ENCODE measurements at regions not wholly inside any gene's neighbourhood (a gene's known extent, or its start where the extent isn't known, plus 50 kb on each side); places are given as distances from the start of the nearest gene placed in this dataset.

DNA sequence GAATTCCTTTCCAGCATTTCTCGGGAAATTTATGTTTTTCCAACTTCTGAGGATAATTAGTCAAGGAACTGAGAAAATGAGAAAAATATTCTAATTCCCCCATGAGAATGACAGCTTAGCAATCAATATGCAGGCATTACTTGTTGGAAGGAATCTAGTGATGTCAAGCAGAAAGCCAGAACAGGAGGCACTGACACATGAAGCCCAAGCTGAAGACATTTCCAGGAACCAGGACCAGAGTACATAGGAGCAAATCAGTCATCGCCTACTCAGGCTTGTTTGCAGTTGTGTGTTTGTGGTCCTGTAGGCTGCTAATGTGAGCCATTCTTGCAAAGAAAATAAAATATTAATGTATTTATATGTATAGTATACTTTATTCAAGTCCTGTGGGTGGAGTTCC, 89.7 kb downstream of the SALL1 start (continued):
- TF ChIP-seq, protein P1, sequence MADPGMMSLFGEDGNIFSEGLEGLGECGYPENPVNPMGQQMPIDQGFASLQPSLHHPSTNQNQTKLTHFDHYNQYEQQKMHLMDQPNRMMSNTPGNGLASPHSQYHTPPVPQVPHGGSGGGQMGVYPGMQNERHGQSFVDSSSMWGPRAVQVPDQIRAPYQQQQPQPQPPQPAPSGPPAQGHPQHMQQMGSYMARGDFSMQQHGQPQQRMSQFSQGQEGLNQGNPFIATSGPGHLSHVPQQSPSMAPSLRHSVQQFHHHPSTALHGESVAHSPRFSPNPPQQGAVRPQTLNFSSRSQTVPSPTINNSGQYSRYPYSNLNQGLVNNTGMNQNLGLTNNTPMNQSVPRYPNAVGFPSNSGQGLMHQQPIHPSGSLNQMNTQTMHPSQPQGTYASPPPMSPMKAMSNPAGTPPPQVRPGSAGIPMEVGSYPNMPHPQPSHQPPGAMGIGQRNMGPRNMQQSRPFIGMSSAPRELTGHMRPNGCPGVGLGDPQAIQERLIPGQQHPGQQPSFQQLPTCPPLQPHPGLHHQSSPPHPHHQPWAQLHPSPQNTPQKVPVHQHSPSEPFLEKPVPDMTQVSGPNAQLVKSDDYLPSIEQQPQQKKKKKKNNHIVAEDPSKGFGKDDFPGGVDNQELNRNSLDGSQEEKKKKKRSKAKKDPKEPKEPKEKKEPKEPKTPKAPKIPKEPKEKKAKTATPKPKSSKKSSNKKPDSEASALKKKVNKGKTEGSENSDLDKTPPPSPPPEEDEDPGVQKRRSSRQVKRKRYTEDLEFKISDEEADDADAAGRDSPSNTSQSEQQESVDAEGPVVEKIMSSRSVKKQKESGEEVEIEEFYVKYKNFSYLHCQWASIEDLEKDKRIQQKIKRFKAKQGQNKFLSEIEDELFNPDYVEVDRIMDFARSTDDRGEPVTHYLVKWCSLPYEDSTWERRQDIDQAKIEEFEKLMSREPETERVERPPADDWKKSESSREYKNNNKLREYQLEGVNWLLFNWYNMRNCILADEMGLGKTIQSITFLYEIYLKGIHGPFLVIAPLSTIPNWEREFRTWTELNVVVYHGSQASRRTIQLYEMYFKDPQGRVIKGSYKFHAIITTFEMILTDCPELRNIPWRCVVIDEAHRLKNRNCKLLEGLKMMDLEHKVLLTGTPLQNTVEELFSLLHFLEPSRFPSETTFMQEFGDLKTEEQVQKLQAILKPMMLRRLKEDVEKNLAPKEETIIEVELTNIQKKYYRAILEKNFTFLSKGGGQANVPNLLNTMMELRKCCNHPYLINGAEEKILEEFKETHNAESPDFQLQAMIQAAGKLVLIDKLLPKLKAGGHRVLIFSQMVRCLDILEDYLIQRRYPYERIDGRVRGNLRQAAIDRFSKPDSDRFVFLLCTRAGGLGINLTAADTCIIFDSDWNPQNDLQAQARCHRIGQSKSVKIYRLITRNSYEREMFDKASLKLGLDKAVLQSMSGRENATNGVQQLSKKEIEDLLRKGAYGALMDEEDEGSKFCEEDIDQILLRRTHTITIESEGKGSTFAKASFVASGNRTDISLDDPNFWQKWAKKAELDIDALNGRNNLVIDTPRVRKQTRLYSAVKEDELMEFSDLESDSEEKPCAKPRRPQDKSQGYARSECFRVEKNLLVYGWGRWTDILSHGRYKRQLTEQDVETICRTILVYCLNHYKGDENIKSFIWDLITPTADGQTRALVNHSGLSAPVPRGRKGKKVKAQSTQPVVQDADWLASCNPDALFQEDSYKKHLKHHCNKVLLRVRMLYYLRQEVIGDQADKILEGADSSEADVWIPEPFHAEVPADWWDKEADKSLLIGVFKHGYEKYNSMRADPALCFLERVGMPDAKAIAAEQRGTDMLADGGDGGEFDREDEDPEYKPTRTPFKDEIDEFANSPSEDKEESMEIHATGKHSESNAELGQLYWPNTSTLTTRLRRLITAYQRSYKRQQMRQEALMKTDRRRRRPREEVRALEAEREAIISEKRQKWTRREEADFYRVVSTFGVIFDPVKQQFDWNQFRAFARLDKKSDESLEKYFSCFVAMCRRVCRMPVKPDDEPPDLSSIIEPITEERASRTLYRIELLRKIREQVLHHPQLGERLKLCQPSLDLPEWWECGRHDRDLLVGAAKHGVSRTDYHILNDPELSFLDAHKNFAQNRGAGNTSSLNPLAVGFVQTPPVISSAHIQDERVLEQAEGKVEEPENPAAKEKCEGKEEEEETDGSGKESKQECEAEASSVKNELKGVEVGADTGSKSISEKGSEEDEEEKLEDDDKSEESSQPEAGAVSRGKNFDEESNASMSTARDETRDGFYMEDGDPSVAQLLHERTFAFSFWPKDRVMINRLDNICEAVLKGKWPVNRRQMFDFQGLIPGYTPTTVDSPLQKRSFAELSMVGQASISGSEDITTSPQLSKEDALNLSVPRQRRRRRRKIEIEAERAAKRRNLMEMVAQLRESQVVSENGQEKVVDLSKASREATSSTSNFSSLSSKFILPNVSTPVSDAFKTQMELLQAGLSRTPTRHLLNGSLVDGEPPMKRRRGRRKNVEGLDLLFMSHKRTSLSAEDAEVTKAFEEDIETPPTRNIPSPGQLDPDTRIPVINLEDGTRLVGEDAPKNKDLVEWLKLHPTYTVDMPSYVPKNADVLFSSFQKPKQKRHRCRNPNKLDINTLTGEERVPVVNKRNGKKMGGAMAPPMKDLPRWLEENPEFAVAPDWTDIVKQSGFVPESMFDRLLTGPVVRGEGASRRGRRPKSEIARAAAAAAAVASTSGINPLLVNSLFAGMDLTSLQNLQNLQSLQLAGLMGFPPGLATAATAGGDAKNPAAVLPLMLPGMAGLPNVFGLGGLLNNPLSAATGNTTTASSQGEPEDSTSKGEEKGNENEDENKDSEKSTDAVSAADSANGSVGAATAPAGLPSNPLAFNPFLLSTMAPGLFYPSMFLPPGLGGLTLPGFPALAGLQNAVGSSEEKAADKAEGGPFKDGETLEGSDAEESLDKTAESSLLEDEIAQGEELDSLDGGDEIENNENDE (IDR thresholded peaks at IDR 0.05; ENCODE audit: insufficient replicate concordance, low read length) = no peak
- no peak for TF ChIP-seq CHD1 (IDR thresholded peaks at IDR 0.05; ENCODE audit: low read depth, low read length)
- TF ChIP-seq CBX5 (IDR thresholded peaks at IDR 0.05; ENCODE audit: low read depth, low read length) = no peak
- TF ChIP-seq RAD21 (IDR thresholded peaks at IDR 0.05 in 1 of 2, conservative IDR thresholded peaks at IDR 0.05 in 1 of 2; ENCODE audit: low read depth in 2 of 2, low read length in 2 of 2) = no peak
- no peak for TF ChIP-seq KDM1A (IDR thresholded peaks at IDR 0.05; ENCODE audit: borderline replicate concordance, low read length)
